ENCODE measurements at regions not wholly inside any gene's neighbourhood (a gene's known extent, or its start where the extent isn't known, plus 50 kb on each side); places are given as distances from the start of the nearest gene placed in this dataset.

GRCh38 chr5:174234388-174234787, 188.9 kb downstream of the NSG2 start:
- H3K4me1 Mint-ChIP-seq: peaks cover 9% of the 10 kb centered on the region
- TF ChIP-seq CTCF (IDR thresholded peaks at IDR 0.05; ENCODE audit: unreplicated experiment): no peak
- H3K4me3 Mint-ChIP-seq: no peak overlapping the region
- no peak overlapping the region for H3K27ac Mint-ChIP-seq
- H3K27me3 Mint-ChIP-seq (ENCODE audit: low read depth): peaks cover 12% of the 10 kb centered on the region
- H3K9me3 Mint-ChIP-seq: peaks cover 5% of the 10 kb centered on the region
- no peak for DNase-seq (ENCODE audit: low spot score in 2 of 2, unreplicated experiment in 2 of 2)
- H3K36me3 Mint-ChIP-seq: no peaks in the 10 kb centered on the region

- no peak overlapping the region for H3K27ac Mint-ChIP-seq
- peaks cover 13% of the 10 kb centered on the region for H3K27me3 Mint-ChIP-seq (ENCODE audit: low read depth)
- no peak overlapping the region for H3K4me3 Mint-ChIP-seq
- H3K9me3 Mint-ChIP-seq: peaks cover 7% of the 10 kb centered on the region
- TF ChIP-seq CTCF (IDR thresholded peaks at IDR 0.05; ENCODE audit: unreplicated experiment): no peak
- peaks cover 9% of the 10 kb centered on the region for H3K4me1 Mint-ChIP-seq
- H3K36me3 Mint-ChIP-seq: no peaks in the 10 kb centered on the region
- no peak for DNase-seq (ENCODE audit: low spot score in 2 of 2, unreplicated experiment in 2 of 2)
These were observed 189.9 kb downstream of the NSG2 start for GRCh38 chr5:174235221-174236011.

GRCh38 chr5:174236070-174236469, 190.6 kb downstream of the NSG2 start:
- H3K27me3 Mint-ChIP-seq (ENCODE audit: low read depth): peaks cover 13% of the 10 kb centered on the region
- H3K4me1 Mint-ChIP-seq: peaks cover 9% of the 10 kb centered on the region
- no peak for DNase-seq (ENCODE audit: low spot score in 2 of 2, unreplicated experiment in 2 of 2)
- TF ChIP-seq CTCF (IDR thresholded peaks at IDR 0.05; ENCODE audit: unreplicated experiment): no peak
- no peak overlapping the region for H3K4me3 Mint-ChIP-seq
- no peak overlapping the region for H3K27ac Mint-ChIP-seq
- H3K36me3 Mint-ChIP-seq: no peaks in the 10 kb centered on the region
- peaks cover 7% of the 10 kb centered on the region for H3K9me3 Mint-ChIP-seq

GRCh38 chr5:174239718-174240117, 194.2 kb downstream of the NSG2 start:
- Mint-ChIP-seq H3K36me3 (no peaks in the 10 kb centered on the region), H3K4me3 (no peak overlapping the region), H3K4me1 (no peaks in the 10 kb centered on the region), H3K27ac (no peak overlapping the region), H3K27me3 (ENCODE audit: low read depth) (peaks cover 15% of the 10 kb centered on the region), H3K9me3 (peaks cover 12% of the 10 kb centered on the region)
- TF ChIP-seq CTCF (IDR thresholded peaks at IDR 0.05; ENCODE audit: unreplicated experiment): no peak
- DNase-seq (ENCODE audit: low spot score in 2 of 2, unreplicated experiment in 2 of 2): no peak

GRCh38 chr5:174242573-174242972, 197.1 kb downstream of the NSG2 start:
- Mint-ChIP-seq H3K27me3 (ENCODE audit: low read depth) (peaks cover 11% of the 10 kb centered on the region), H3K4me1 (peaks cover 10% of the 10 kb centered on the region), H3K4me3 (no peak overlapping the region), H3K36me3 (no peaks in the 10 kb centered on the region), H3K27ac (no peak overlapping the region), H3K9me3 (peaks cover 12% of the 10 kb centered on the region)
- TF ChIP-seq CTCF (IDR thresholded peaks at IDR 0.05; ENCODE audit: unreplicated experiment): no peak
- DNase-seq (ENCODE audit: low spot score in 2 of 2, unreplicated experiment in 2 of 2): no peak
